PC-3 (cell line): ENCODE measurements at regions not wholly inside any gene's neighbourhood (a gene's known extent, or its start where the extent isn't known, plus 50 kb on each side); places are given as distances from the start of the nearest gene placed in this dataset.

Source experiments
- CTCF ChIP-seq: fragments of 300-600 bp; sonication (generic); conservative IDR thresholded peaks from 2 replicates; pipeline ENCODE4 v1.5.1; 2017; ENCODE audit warnings: antibody characterized with exemption, low read depth, mild to moderate bottlenecking, low read length
- EZH2 ChIP-seq: fragments of 300-600 bp; sonication (generic); IDR thresholded peaks from one replicate; pipeline ENCODE4 v1.6.1; 2017; ENCODE audit warnings: antibody characterized with exemption, mild to moderate bottlenecking, low read length; ENCODE audit not compliant: unreplicated experiment
- EZH2phosphoT487 ChIP-seq: fragments of 300-600 bp; sonication (generic); IDR thresholded peaks from 2 replicates; pipeline ENCODE4 v1.6.1; 2018; ENCODE audit warnings: mild to moderate bottlenecking, antibody characterized with exemption, low read length, borderline replicate concordance

DNA sequence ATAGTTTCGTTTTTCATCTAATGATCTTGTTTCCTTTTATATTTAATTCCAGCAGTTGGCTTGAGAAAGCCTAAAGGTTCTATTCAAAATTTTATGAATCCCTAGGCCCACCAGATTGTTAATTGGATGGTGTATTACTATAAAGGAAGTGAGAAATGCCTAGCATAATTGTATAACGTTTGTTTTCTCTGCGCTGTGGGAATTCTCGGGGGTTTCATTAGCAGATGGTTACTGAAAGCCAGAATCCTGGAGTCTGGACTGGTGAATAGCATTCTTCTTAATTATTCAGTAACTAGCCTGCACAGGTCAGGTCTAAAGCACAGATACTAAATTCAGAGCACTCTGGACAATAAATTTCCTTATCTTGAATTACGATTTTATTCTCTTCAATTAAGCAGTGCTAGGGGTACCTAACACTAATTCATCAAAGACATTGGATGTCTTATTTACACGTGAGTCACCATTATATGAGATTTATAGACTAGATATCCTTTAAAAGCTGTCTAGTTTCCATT is 459.4 kb downstream of the DTHD1 start:
- TF ChIP-seq EZH2: no peak
- TF ChIP-seq CTCF: no peak
- TF ChIP-seq EZH2phosphoT487: no peak
